ENCODE measurements at regions not wholly inside any gene's neighbourhood (a gene's known extent, or its start where the extent isn't known, plus 50 kb on each side); places are given as distances from the start of the nearest gene placed in this dataset.

- ChIA-PET POLR2A (no interaction called here), CTCF (ENCODE audit: low intra/inter-chr PET ratio) (no interaction called here)
- in situ Hi-C loops (cut with MboI), result no loop called here
- DNase-seq (ENCODE audit: extremely low read depth in 1 of 4, low spot score in 3 of 4), result no peak
- Histone ChIP-seq H3K9me3 (replicated peaks; ENCODE audit: control insufficient read depth, insufficient read depth, low read depth, low read length) (no peaks in the 10 kb centered on the region; the same call in 1 of the 2 replicates), H3K4me1 (replicated peaks in 1 of 2; ENCODE audit: control insufficient read depth in 2 of 2, insufficient read depth in 2 of 2, low read length in 2 of 2) (no peaks in the 10 kb centered on the region), H2AFZ (ENCODE audit: low read depth, low read length) (no peak overlapping the region), H3K4me2 (ENCODE audit: insufficient read depth, low read length) (no peak overlapping the region), H3K4me3 (no peak overlapping the region), H3K27me3 (ENCODE audit: control insufficient read depth in 2 of 2, insufficient read depth in 2 of 2, low read length in 2 of 2) (no peaks in the 10 kb centered on the region), H4K20me1 (replicated peaks; ENCODE audit: control insufficient read depth, insufficient read depth, low read length) (no peaks in the 10 kb centered on the region), H3K9me1 (ENCODE audit: control insufficient read depth, insufficient read depth, low read length) (no peaks in the 10 kb centered on the region), H3K36me3 (ENCODE audit: control insufficient read depth, insufficient read depth, low read length) (no peaks in the 10 kb centered on the region), H3K27ac (ENCODE audit: extremely low read depth, low read depth, low read length) (no peak overlapping the region), H3K9ac (ENCODE audit: insufficient read depth in 1 of 2, low read depth in 2 of 2, low read length in 2 of 2) (no peak overlapping the region), H3K79me2 (ENCODE audit: control insufficient read depth, insufficient read depth, low read length) (no peaks in the 10 kb centered on the region)
- ATAC-seq, result no peak
- BruUV-seq (replicated peaks), result no TSS peak
- TF ChIP-seq MEF2A (IDR thresholded peaks at IDR 0.05; ENCODE audit: control insufficient read depth, low read depth, low read length) (no peak), RAD21 (CRISPR knock-in tag; conservative IDR thresholded peaks at IDR 0.05 in 1 of 2, IDR thresholded peaks at IDR 0.05 in 1 of 2) (peak in 1 of 2 experiments; percentile 28; a peak in 1 of 4 replicates)
- FAIRE-seq, result no peak
- WGBS (ENCODE audit: insufficient coverage, low coverage, missing lambda C conversion rate), result 5% methylated on average over 2 of the region's 2 CpGs
- intact Hi-C loops (cut with micrococcal nuclease), result no loop called here
Observed at GRCh38 chr5:15995341-15996052, 184.1 kb downstream of the MARCHF11 start.

GRCh38 chr5:15993919-15994318, 185.7 kb downstream of the MARCHF11 start:
- no TSS peak for BruUV-seq (replicated peaks)
- Histone ChIP-seq H4K20me1 (replicated peaks; ENCODE audit: control insufficient read depth, insufficient read depth, low read length) (no peaks in the 10 kb centered on the region), H3K27me3 (ENCODE audit: control insufficient read depth in 2 of 2, insufficient read depth in 2 of 2, low read length in 2 of 2) (no peaks in the 10 kb centered on the region), H3K4me3 (no peak overlapping the region), H3K27ac (ENCODE audit: extremely low read depth, low read depth, low read length) (no peak overlapping the region), H3K9ac (ENCODE audit: insufficient read depth in 1 of 2, low read depth in 2 of 2, low read length in 2 of 2) (no peak overlapping the region), H3K36me3 (ENCODE audit: control insufficient read depth, insufficient read depth, low read length) (no peaks in the 10 kb centered on the region), H3K9me1 (ENCODE audit: control insufficient read depth, insufficient read depth, low read length) (no peaks in the 10 kb centered on the region), H3K4me1 (replicated peaks in 1 of 2; ENCODE audit: control insufficient read depth in 2 of 2, insufficient read depth in 2 of 2, low read length in 2 of 2) (no peaks in the 10 kb centered on the region), H2AFZ (ENCODE audit: low read depth, low read length) (no peak overlapping the region), H3K4me2 (ENCODE audit: insufficient read depth, low read length) (no peak overlapping the region), H3K9me3 (replicated peaks; ENCODE audit: control insufficient read depth, insufficient read depth, low read depth, low read length) (no peaks in the 10 kb centered on the region; the same call in 1 of the 2 replicates), H3K79me2 (ENCODE audit: control insufficient read depth, insufficient read depth, low read length) (no peaks in the 10 kb centered on the region)
- ATAC-seq (no peak), FAIRE-seq (no peak), DNase-seq (ENCODE audit: extremely low read depth in 1 of 4, low spot score in 3 of 4) (no peak)
- ChIA-PET CTCF (ENCODE audit: low intra/inter-chr PET ratio) (no interaction called here), POLR2A (no interaction called here)
- TF ChIP-seq ZNF57 (CRISPR knock-in tag; IDR thresholded peaks at IDR 0.05), result no peak
- no peak for TF ChIP-seq GATAD2B (IDR thresholded peaks at IDR 0.05; ENCODE audit: borderline replicate concordance)
- TF ChIP-seq KAT2B (IDR thresholded peaks at IDR 0.05; ENCODE audit: low read depth, low read length), result no peak
- no peak for TF ChIP-seq CHD2 (IDR thresholded peaks at IDR 0.05; ENCODE audit: low read depth, low read length)
- no peak for TF ChIP-seq ZFP30 (CRISPR knock-in tag; IDR thresholded peaks at IDR 0.05; ENCODE audit: borderline replicate concordance)
- TF ChIP-seq ZBTB17 (CRISPR knock-in tag; IDR thresholded peaks at IDR 0.05), result no peak
- TF ChIP-seq RBM39 (optimal IDR thresholded peaks at IDR 0.05; ENCODE audit: low read depth, low read length), result no peak
- in situ Hi-C loops (cut with MboI) (no loop called here), intact Hi-C loops (cut with micrococcal nuclease) (no loop called here)

Measured in K562 (cell line).